ENCODE measurements at regions not wholly inside any gene's neighbourhood (a gene's known extent, or its start where the extent isn't known, plus 50 kb on each side); places are given as distances from the start of the nearest gene placed in this dataset.
"Not testable (repeated sequence)": the region's sequence is repeated elsewhere in the genome, so short reads cannot be mapped to it uniquely, and the experiment has no call there.

DNA sequence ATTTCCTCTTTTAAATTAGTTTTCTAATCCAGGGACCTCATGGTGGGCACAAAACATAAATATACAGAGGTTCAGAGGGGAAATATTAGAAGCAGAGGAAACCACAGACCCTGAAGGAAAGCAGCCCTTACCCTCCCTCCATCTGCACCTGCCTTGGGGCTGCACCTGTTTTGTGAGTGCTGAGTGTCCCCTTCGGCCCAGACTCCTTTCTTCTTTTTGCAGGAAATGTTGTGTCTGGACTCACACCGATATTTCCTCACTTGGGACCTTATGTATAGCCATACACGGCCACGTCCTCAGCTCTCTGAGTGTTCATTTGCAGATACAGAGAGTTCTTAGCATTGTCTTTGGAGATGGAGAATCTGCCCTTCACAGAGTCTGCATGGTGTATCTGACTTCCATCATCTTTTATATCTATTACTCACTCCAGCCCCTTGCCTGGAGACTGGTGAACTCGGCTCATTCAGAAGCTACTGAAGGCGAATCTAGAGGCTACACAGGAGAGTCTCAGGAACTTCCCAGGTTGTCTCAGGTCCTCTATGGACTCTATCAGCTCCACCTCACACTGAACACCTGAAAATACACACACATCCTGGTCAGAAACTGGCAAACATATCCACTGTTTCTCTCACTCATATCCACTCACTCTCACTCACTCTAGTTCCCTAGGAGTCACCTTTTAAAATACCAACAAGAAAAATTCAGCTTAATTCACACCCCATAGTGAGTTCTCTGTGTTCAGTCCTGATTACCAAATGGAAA is 829.7 kb downstream of the TMEM121 start:
- not testable (repeated sequence) for H3K4me3 ChIP-seq (ENCODE audit: low read depth, low read length)

DNA sequence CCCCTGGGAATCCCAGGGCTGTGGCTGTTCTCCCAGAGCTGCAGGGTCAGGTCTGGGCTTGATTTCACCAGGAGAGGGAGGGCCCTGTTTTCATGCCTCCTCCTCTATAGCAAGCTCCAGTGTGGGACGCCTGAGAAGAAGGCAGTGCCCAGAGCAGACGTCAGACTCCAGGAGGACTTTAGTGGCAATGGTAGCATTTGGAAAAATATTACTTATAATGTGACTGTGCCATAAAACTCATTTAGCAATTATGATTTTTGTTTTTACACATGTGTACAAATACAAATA is 830.2 kb downstream of the TMEM121 start:
- H3K4me3 ChIP-seq (ENCODE audit: low read depth, low read length): not testable (repeated sequence)

DNA sequence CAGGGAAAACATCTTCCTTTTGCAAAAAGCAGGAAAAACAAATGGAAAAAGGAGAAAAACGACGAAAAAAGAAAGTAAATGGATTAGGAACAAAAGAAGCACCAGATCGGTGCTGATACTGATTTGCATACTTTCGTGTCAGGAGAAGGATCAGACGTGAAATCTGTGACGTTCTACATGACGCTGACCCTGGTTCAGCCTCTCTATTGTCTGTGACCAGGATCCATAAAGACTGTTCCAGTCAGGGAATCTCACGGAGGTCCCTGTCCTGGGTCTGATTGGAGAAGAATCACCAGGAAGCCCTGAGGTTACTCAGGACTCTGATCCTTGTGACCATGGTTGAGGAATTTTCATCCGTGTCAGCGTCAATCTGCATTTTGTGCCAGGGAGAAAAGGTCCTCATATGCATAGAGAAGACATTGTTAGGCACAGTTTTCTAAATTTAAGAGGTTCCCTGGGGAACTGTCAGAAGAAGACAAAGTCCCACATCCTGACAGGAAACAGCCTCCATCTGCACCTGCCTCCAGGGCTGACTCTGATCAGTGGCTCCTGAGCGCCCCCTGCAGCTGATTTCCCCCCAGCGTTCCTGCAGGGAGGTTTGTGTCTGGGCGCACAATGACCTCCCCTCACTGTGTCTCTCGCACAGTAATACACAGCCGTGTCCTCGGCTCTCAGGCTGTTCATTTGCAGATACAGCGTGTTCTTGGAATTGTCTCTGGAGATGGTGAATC is 832.9 kb downstream of the TMEM121 start:
- H3K4me3 ChIP-seq (ENCODE audit: low read depth, low read length): not testable (repeated sequence)

DNA sequence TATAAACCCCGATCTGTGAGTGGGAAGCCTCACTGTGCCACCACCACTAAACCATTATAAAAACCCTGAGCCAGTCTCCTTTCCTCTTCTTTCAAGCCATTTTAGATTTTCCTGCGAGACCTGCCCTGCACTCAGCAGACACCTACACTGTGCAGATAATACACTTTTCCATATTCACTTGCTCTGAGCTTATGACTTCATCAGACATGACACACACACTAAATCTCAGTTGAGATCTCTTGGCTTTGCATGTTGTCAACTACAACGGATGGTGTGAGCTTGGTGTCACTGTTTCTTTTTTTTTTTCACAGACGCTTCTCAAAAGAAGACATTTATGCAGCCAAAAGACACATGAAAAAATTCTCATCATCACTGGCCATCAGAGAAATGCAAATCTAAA is 839.0 kb downstream of the TMEM121 start:
- H3K4me3 ChIP-seq (ENCODE audit: low read depth, low read length): not testable (repeated sequence)

DNA sequence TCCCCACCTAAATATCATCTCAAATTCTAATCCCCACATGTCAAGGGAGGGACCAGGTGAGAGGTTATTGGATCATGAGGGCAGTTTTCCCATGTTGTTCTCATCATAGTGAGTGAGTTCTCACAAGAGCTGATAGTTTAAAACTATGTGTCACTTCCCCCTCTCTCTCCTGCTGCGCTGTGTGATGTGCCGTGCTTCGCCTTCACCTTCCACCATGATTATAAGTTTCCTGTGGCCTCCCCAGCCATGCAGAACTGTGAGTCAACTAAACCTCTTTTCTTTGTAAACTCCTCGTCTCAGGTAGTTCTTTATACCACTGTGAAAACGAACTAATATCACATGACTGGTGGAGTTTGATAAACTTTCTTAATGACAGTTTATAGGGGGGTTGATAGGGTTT is 839.5 kb downstream of the TMEM121 start:
- H3K4me3 ChIP-seq (ENCODE audit: low read depth, low read length): not testable (repeated sequence)

DNA sequence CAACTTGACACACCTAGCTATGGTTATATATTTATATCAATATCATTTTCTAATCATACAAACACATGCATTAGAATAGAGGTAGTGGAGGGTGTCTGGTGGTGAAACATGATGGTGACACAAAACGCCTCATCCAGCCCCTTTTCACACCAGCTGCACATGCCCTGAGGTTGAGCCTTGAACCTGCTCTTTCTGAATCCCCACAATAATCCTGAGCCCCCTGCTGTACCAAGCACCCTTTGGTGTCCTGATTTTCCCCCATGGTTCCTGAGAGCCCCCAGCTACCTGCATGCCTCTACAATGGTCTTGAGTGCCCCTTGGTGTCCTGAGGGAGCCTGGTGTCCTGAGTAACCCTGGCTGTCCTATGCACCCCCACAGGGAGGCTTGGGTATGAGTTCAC is 840.6 kb downstream of the TMEM121 start:
- not testable (repeated sequence) for H3K4me3 ChIP-seq (ENCODE audit: low read depth, low read length)

DNA sequence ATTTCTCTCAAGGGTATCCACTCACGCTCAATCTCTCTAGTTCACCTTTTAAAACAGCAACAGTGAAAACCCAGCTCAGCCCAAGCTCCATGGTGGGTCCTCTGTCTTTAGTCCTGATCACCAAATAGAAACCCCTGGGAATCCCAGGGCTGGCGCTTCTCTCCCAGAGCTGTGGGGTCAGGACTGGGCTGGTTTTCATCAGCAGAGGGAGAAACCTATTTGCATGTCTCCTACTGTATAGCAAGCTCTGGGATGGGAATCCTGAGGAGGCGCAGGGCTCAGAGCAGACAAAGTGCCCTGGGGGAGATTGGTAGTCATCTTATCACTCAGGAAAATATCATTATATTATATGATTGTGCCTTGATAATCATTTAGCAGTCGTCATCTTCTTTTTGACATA is 843.1 kb downstream of the TMEM121 start:
- not testable (repeated sequence) for H3K4me3 ChIP-seq (ENCODE audit: low read depth, low read length)

DNA sequence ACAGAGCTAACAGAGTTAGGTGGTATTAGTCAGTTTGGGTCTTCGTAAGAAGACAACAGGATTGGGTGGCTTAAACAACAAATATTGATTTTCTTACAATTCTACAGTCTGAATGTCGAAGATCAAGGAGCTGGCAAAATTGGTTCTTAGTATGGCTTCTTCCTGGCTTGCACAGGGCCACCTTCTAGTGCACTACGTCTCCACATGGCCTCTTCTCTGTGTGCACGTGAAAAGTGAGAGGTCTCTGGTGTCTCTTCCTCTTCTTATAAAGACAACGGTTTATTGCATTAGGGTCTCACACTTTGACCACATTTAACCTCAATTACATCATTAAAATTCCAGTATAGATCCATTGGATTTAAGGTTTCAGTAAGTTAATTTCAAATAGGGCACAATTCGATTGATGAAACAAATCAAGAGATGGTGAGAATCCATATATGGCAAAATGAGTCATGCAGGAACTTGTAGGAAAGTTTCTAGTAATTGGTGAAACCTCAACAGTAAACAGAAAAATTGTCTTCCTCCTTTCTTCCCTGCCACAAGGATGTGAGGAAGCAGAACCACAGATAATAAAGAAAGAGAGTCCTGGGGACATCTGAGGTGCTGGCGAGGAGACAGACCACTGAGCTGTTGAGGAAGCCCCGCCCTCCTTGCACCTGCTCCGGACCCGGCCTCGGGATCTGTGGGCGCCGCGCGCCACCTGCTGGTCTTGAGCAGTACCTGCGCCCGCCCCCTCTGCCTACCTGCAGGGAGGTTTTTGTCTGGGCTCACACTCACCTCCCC is 846.7 kb downstream of the TMEM121 start:
- TF ChIP-seq, protein P1, sequence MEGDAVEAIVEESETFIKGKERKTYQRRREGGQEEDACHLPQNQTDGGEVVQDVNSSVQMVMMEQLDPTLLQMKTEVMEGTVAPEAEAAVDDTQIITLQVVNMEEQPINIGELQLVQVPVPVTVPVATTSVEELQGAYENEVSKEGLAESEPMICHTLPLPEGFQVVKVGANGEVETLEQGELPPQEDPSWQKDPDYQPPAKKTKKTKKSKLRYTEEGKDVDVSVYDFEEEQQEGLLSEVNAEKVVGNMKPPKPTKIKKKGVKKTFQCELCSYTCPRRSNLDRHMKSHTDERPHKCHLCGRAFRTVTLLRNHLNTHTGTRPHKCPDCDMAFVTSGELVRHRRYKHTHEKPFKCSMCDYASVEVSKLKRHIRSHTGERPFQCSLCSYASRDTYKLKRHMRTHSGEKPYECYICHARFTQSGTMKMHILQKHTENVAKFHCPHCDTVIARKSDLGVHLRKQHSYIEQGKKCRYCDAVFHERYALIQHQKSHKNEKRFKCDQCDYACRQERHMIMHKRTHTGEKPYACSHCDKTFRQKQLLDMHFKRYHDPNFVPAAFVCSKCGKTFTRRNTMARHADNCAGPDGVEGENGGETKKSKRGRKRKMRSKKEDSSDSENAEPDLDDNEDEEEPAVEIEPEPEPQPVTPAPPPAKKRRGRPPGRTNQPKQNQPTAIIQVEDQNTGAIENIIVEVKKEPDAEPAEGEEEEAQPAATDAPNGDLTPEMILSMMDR (IDR thresholded peaks at IDR 0.05; ENCODE audit: low read depth, low read length): no peak
- H3K4me3 ChIP-seq (ENCODE audit: low read depth, low read length): no peak overlapping the region

DNA sequence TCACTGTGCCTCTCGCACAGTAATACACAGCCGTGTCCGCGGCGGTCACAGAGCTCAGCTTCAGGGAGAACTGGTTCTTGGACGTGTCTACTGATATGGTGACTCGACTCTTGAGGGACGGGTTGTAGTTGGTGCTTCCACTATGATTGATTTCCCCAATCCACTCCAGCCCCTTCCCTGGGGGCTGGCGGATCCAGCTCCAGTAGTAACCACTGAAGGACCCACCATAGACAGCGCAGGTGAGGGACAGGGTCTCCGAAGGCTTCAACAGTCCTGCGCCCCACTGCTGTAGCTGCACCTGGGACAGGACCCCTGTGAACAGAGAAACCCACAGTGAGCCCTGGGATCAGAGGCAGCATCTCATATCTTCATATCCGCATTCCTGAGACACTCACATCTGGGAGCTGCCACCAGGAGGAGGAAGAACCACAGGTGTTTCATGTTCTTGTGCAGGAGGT is 847.3 kb downstream of the TMEM121 start:
- not testable (repeated sequence) for H3K4me3 ChIP-seq (ENCODE audit: low read depth, low read length)

DNA sequence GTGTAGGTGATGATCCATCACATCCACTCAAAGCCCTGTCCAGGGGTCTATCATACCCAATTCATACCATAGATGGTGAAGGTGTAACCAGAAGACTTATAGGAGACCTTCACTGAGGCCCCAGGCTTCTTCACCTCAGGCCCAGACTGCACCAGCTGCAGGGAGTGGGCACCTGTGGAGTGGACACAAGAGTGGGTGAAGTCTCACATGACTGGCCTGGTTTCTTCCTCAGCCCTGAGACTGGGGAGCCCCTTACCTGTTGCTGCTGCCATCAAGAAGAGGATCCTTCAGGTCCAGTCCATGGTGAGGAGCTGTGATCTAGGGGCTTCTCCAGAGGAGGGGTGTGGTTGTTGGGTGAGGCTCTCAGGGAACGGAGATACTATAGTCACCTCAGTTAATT is 851.0 kb downstream of the TMEM121 start:
- TF ChIP-seq, protein P1 (IDR thresholded peaks at IDR 0.05; ENCODE audit: low read depth, low read length): no peak
- no peak overlapping the region for H3K4me3 ChIP-seq (ENCODE audit: low read depth, low read length)

DNA sequence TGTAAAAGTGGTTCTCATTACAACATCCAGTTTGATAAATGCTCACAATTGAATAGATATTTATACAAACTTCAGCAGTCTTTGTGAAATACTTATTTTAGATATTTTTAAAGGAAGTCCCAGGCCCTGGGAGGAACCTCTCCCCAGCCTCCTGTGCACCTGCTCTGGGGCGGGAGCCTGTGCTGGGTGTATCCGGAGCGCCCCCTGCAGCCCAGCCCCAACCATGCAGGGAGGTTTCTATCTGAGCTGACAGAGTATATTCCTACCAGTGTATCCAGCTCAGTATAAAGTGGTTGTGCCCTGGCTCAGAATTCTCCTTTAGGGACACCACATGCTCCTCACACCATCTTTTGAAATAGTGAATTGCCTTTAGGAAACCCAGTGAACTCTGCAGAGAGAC is 851.8 kb downstream of the TMEM121 start:
- H3K4me3 ChIP-seq (ENCODE audit: low read depth, low read length): no peak overlapping the region
- TF ChIP-seq, protein P1 (IDR thresholded peaks at IDR 0.05; ENCODE audit: low read depth, low read length): no peak
